Psoas muscle (tissue), 7 donors: ENCODE measurements at regions not wholly inside any gene's neighbourhood (a gene's known extent, or its start where the extent isn't known, plus 50 kb on each side); places are given as distances from the start of the nearest gene placed in this dataset.

Experiments used
- ATAC-seq, 4 donors: fragments of 200-7000 bp; cut with Tn5 transposase; one replicate each; pipeline ENCODE4 v1.9.1; 2020; ENCODE audit warnings: moderate library complexity in 3 of 4, mild to moderate bottlenecking in 2 of 4
- DNase-seq, 2 donors: peaks; one replicate each; pipeline ENCODE4 v3.0.0-alpha.2; 2020
- H3K27ac ChIP-seq: fragments of 200-600 bp; one replicate; pipeline ENCODE4 v1.8.0; 2022
- H3K27me3 ChIP-seq, 3 donors: fragments of 200-600 bp in 1 of 3; one replicate each; pipeline versions ENCODE4 v1.6.1 to v1.8.0; 2013 to 2022; ENCODE audit warnings: low read length in 2 of 3, mild to moderate bottlenecking in 2 of 3, moderate library complexity in 1 of 3; ENCODE audit not compliant: insufficient read depth in 3 of 3
- H3K36me3 ChIP-seq, 2 donors: fragments of 200-600 bp in 1 of 2; one replicate each; pipeline versions ENCODE4 v1.6.1 to v1.8.0; 2013 to 2022; ENCODE audit warnings: low read depth in 1 of 2, mild to moderate bottlenecking in 1 of 2, moderate library complexity in 1 of 2; ENCODE audit not compliant: insufficient read depth in 1 of 2
- H3K4me1 ChIP-seq: fragments of 200-600 bp; one replicate; pipeline ENCODE4 v1.8.0; 2022
- H3K4me3 ChIP-seq: fragments of 200-600 bp; one replicate; pipeline ENCODE4 v1.8.0; 2022; ENCODE audit warnings: mild to moderate bottlenecking
- H3K9me3 ChIP-seq: fragments of 200-600 bp; one replicate; pipeline ENCODE4 v1.8.0; 2022
- WGBS, 3 donors: extraction: QIAGEN DNeasy Blood & Tissue Kit; methylation state at CpG; one replicate each; pipeline versions ENCODE4 v1.1.6 to v1.1.7; 2013; 5-methylcytosine and 5-hydroxymethylcytosine counted together
- intact Hi-C, 2 donors: fragments of 100-400 bp; cut with DNase I; formaldehyde crosslinking; loops; one replicate each; pipeline versions ENCODE4 v1.11.0 to v1.14.2; 2022
- TF ChIP-seq, protein P1 (sequence below): fragments of 200-600 bp; IDR thresholded peaks from one replicate; pipeline ENCODE4 v1.8.0; 2022; ENCODE audit warnings: antibody characterized with exemption
- donor health status: healthy with polysubstance abuse.
- donor health status: DM: no; HTN: no; CAD: no; lungs with moderate emphysema.
- donor health status: Bipolar disorder and iron deficiency.
- donor health status: healthy.
- donor health status: DM: yes; HTN: yes; CAD: no.
- donor health status: DM: no; HTN: no; CAD: no.
- donor health status: DM: yes; HTN: yes; CAD: no.

DNA sequence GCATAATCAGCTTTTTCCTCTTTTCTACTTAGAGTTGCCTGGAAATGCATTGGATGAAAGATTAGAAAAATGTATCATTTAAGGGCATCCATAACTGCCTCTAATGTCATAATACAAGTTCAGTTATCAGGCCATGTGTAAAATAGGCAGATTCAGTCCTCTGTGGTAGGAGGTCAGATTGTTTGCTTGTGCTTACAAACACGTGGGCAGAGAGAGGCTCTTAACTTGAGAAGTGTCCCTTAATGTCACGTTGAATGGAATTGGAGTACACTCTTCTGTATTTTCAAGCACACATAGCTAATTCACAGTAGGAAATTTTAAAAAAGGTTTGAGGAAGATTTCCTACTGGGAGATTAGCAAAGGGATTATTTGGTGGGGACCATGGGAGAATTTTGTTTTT, 359.8 kb upstream of the MTPN start:
- Histone ChIP-seq H3K4me1 (no peaks in the 10 kb centered on the region), H3K4me3 (no peak overlapping the region), H3K9me3 (no peaks in the 10 kb centered on the region), H3K27me3 (no peaks in the 10 kb centered on the region), H3K27ac (no peak overlapping the region), H3K36me3 (no peaks in the 10 kb centered on the region)
- DNase-seq: no peak
- no peak for ATAC-seq
- 43 to 47% (median 45%) methylated on average over 2 of the region's 2 CpGs for WGBS, 3 donors
- intact Hi-C loops: no loop called here
- TF ChIP-seq, protein P1, sequence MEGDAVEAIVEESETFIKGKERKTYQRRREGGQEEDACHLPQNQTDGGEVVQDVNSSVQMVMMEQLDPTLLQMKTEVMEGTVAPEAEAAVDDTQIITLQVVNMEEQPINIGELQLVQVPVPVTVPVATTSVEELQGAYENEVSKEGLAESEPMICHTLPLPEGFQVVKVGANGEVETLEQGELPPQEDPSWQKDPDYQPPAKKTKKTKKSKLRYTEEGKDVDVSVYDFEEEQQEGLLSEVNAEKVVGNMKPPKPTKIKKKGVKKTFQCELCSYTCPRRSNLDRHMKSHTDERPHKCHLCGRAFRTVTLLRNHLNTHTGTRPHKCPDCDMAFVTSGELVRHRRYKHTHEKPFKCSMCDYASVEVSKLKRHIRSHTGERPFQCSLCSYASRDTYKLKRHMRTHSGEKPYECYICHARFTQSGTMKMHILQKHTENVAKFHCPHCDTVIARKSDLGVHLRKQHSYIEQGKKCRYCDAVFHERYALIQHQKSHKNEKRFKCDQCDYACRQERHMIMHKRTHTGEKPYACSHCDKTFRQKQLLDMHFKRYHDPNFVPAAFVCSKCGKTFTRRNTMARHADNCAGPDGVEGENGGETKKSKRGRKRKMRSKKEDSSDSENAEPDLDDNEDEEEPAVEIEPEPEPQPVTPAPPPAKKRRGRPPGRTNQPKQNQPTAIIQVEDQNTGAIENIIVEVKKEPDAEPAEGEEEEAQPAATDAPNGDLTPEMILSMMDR: no peak

DNA sequence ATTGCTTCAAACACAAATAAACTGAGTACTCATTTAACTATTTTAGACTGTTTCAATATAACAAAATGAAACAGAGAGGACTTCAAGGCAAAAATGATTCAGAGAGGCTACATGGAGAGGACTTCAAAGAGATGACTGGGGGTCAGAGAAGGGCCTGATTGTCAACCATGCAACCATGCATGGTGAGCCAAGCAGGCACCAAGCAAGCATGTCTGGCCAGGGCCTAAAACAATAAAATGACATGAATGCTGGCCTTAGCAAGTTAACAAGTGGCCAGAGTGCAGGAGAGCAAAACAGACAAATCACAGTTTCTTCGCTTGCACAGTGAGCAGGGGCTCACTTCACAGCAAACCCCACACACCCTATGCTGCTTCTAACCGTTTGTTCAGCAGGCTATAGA, 356.5 kb upstream of the MTPN start:
- intact Hi-C loops: no loop called here
- no peak for ATAC-seq

DNA sequence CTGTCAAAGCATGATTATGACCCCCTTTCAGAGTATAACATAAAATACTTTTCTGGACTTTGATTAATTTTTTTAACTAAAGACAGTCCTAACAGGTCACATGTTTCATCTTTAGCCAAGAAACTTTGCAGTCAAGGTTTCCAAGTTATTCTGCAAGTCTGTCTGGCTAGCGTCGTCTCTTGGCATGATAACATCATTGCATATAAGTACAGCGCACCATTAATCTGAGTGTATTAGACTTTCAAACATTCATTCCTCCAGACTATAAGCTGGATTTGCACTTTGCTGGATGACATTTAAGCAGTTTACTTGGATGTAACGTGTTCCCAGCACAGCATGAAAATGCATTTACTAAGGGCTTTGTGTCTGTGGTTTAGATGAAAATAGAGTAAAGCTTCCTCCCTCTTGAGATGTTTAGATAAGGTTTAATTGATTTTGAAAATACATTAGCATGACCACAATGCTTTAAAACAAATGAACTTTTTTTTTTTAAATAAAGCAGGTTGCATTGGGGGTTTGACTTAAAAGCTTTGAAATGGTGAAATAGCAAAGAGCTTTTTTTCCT, 349.0 kb upstream of the MTPN start:
- no peak for DNase-seq
- 24 to 32% (median 26%) methylated on average over 4 of the region's 4 CpGs for WGBS, 3 donors
- intact Hi-C loops: no loop called here
- no peak overlapping the region for H3K27ac ChIP-seq
- H3K4me1 ChIP-seq: no peaks in the 10 kb centered on the region
- H3K4me3 ChIP-seq: no peak overlapping the region
- H3K27me3 ChIP-seq: no peaks in the 10 kb centered on the region
- TF ChIP-seq, protein P1: no peak
- no peaks in the 10 kb centered on the region for H3K9me3 ChIP-seq
- ATAC-seq: no peak
- no peaks in the 10 kb centered on the region for H3K36me3 ChIP-seq

More for the DNA sequence above, 356.5 kb upstream of the MTPN start:
- Histone ChIP-seq H3K4me1 (no peaks in the 10 kb centered on the region), H3K27me3 (no peaks in the 10 kb centered on the region), H3K9me3 (no peaks in the 10 kb centered on the region), H3K4me3 (no peak overlapping the region), H3K27ac (no peak overlapping the region), H3K36me3 (no peaks in the 10 kb centered on the region)
- WGBS, 3 donors: 45 to 72% (median 65%) methylated on average over 2 of the region's 2 CpGs
- DNase-seq: no peak
- TF ChIP-seq, protein P1: no peak

DNA sequence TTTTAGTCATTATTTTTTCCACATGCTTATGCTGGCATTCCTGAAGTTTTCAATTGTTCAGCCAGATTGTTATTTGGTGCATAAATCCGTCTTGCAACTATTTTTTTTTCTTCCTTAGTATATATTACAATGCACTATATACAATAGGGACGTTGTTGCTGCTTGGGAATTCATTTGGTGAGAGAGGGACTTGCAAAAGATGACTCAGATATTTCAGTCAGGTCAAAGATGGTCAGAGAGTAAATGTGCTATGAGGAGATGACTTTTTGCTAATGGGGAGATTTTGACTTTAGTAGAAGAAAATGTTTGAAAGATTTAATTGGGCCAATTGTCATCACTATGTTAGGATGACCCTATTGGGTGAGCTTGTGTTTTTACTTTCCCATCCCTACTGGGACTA, 348.4 kb upstream of the MTPN start:
- H3K36me3 ChIP-seq: no peaks in the 10 kb centered on the region
- no peaks in the 10 kb centered on the region for H3K4me1 ChIP-seq
- no peaks in the 10 kb centered on the region for H3K27me3 ChIP-seq
- no peak overlapping the region for H3K4me3 ChIP-seq
- intact Hi-C loops: no loop called here
- no peak overlapping the region for H3K27ac ChIP-seq
- DNase-seq: no peak
- TF ChIP-seq, protein P1: no peak
- 18 to 24% (median 18%) methylated on average over 2 of the region's 2 CpGs for WGBS, 3 donors
- ATAC-seq: no peak
- no peaks in the 10 kb centered on the region for H3K9me3 ChIP-seq

DNA sequence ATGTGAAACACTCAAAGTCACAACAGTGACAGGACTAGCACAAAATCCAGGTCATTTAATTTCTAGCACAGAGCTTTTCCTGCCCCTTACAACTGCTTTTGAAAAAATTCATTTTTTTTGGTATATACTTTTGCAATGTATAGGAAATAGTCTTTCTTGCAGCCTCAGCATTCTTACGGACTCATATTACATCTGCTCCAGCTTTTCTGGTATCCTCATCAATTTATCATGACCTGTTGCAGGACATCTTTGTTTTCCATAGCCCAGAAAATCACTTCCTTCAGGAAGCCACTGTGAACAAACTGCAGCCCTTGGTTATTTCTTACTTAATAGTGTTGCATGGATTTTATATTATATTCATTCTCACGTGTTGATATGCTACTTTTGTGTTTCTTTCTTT, 347.9 kb upstream of the MTPN start:
- Histone ChIP-seq H3K27me3 (no peaks in the 10 kb centered on the region), H3K36me3 (no peaks in the 10 kb centered on the region), H3K27ac (no peak overlapping the region), H3K4me1 (no peaks in the 10 kb centered on the region), H3K9me3 (no peaks in the 10 kb centered on the region), H3K4me3 (no peak overlapping the region)
- intact Hi-C loops: no loop called here
- no peak for ATAC-seq
- DNase-seq: no peak
- 30 to 41% (median 31%) methylated on average over 2 of the region's 2 CpGs for WGBS, 3 donors
- TF ChIP-seq, protein P1: no peak
